HG03103 (cell line): ENCODE measurements at regions not wholly inside any gene's neighbourhood (a gene's known extent, or its start where the extent isn't known, plus 50 kb on each side); places are given as distances from the start of the nearest gene placed in this dataset.
"Not testable (repeated sequence)": the region's sequence is repeated elsewhere in the genome, so short reads cannot be mapped to it uniquely, and the experiment has no call there.

ENCODE experiments used
- ATAC-seq: cut with Tn5 transposase; IDR thresholded peaks from one replicate; pipeline ENCODE4 v1.9.1; 2021; ENCODE audit warnings: low read depth; ENCODE audit not compliant: unreplicated experiment

DNA sequence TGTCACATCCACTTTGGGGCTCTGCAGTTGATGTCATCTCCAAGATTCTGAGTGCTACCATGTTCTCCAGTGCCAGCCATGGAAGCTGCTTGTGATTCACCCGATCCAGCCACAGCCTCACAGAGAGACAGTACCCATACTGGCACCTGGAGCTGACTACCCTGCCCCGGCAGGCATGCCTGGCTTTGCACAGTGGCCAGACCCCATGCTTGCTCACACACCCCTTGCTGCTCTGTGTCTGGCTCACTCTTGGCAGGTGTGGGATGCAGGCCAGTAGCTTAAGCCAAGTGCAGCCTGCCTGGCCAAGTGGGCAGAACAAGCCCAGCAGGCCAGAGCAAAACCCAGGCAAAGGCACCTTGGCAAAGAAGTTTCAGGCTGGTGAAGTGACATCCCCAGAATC, 828.4 kb upstream of the VRK2 start:
- no peak for ATAC-seq

DNA sequence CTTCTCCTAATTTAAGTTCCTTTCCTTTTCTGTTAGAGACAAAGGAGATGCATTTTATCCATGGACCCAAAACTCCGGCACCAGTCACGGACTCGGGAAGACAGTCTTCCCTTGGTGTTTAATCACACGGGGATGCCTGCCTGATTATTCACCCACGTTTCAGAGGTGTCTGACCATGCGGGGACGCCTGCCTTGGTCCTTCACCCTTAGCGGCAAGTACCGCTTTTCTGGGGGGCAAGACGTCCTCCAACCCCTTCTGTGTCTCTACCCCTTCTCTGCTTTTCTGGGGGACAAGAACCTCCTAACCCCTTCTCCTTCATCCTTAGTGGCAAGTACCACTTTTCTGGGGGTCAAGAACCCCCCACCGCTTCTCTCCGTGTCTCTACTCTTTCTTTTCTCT, 816.9 kb upstream of the VRK2 start:
- ATAC-seq, result not testable (repeated sequence)

DNA sequence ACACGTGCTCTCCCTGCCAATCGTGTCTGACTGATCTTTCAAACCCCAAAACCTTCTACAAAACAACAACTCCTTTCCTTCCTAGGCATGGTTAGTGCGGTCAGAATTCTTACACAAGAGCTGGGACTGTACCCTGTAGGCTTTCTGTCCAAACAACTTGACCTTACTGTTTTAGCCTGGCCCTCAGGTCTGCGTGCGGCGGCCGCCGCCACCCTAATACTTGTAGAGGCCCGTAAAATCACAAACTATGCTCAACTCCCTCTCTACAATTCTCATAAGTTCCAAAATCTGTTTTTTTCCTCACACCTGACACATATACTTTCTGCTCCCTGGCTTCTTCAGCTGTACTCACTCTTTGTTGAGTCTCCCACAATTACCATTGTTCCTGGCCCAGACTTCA, 814.3 kb upstream of the VRK2 start:
- not testable (repeated sequence) for ATAC-seq

DNA sequence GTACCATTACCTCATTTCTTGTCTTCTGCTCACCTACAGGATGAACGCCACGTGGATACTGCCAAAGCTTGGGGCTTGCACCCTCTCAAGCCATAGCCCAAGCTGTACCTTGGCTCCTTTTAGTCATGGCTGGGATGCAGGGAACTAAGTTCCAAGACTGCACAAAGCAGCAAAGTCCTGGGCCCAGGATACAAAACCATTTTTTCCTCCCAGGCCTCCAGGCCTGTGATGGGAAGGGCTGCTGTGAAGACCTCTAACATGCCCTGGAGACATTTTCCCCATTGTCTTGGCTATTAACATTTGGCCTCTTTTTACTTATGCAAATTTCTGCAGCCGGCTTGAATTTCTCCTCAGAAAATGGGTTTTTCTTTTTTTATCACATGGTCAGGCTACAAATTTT, 795.1 kb upstream of the VRK2 start:
- not testable (repeated sequence) for ATAC-seq

DNA sequence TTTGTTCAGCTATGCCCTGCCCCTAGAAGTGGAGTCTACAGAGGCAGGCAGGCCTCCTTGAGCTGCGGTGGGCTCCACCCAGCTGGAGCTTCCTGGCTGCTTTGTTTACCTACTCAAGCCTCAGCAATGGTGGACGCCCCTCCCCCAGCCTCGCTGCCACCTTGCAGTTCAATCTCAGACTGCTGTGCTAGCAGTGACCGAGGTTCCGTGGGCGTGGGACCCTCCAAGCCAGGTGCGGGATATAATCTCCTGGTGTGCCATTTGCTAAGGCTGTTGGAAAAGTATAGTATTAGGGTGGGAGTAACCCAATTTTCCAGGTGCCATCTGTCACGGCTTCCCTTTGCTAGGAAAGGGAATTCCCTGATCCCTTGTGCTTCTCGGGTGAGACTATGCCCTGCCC, 770.2 kb upstream of the VRK2 start:
- not testable (repeated sequence) for ATAC-seq

DNA sequence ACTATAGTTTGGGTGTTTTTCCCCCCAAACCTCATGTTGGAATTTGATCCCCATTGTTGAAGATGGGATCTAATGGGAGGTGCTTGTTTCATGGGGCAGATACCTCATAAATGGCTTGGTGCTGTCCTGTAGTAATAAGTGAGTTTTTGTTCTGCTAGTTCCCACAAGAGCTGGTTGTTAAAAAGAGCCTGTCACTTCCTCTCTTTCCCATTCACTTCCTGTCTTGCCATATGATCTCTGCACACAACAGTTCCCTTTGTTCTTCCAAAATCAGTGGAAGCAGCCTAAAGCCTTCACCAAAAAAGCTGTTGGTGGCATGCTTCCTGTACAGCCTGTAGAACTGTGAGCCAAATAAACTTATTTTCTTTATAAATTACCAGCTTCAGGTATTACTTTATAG, 768.2 kb upstream of the VRK2 start:
- ATAC-seq, result no peak

DNA sequence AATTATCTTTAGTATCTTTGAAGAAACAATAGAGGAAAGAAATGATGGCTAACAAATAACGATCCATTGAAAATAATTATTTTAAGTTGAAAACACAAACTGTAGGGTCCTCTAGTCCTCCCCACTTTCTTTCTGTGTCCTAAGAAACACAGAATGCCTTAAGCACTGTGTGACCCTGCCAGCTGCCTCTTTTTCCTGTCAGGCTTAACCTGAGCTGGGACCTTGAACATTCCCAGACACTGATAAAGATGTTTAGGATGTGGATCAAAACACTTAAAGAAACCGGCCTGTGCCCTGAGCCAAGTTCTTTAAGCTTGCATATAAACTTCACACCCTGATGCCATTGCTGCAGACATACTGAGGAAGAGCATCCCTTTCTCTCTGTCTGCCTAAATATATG, 755.4 kb upstream of the VRK2 start:
- no peak for ATAC-seq

DNA sequence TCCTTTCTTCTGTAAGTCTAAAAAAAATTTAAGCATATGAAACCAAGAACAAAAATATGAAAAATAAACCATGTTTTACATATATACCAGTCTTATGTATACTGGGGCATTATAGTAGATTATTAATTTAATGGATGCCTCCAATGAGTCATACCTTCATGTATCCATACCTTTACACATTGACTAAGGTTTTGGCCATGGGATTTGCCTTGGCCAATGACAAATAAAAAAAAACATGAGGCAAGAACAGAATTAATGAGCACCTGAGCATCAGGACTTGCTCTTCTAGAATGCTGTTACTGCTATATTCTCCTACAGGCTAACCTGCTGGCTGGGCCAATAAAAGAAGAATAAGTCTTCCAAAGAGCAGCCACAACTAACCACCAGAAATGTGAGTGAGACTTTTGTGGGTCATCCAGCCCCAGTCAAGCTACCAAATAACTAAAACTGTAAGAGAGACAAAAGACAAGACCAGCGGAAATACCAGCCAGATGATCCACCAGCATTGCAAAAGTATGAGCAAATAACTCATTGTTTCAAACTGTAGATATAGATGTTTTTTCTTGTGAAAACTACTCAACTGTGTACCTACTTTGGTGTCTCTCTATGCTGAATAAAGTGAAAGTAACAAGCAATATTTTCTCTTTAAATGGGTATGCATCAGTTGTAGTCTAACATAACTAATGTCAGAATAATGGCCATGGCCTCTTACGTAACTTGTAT, 749.6 kb upstream of the VRK2 start:
- ATAC-seq, result no peak

DNA sequence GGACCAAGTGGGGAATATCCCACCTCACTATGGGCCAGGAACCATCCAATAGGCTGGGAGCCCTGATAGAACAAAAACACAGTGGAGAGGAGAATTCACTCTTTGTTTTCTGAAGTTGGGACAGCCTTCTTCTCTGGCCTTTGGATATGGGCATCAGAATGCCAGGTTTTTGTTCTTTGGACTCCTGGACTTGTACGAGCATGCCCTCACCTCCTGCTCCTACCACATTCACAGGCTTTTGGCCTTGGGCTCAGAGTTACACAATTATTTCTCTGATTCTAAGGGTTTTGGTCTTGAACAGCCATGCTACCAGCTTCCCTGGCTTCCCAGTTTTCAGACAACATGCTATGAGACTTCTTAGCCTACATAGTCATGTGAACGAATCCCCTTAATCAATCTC, 732.9 kb upstream of the VRK2 start:
- ATAC-seq, result no peak

DNA sequence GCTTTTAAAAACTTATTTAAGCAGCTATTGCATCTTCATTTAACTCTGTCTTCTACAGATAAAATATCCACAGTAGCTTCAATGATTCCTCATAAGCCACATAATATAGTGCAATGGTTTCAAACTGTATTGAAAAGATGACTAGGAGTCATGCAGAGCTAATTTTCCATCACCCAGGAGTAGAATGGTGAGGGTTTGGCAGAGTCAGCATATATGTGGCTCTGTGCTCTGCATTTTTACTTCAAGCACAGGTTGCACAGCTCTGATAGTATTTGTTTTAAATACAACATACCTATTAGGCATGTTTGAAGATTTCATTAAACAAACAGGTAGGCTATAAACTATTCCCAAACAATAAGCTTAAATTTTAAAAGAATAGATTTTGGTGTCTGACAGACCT, 731.9 kb upstream of the VRK2 start:
- no peak for ATAC-seq

DNA sequence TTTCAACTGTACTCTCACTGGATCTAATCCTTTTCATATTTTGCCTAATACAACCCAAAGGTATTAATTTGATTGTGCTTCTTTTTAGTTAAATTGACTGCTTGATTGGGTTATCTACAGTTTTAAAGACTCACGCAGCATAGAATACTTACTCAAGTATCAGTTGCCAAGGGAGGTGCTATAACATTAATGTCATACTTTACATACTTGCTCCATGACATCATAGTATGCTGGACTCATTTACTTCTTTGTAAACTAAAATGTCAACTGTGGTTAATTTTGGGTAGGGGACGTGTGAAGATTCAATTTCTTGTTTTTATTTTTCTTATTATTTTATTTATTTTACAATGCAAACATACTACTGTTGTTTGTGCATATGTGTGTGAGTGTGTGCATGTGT, 716.2 kb upstream of the VRK2 start:
- no peak for ATAC-seq

DNA sequence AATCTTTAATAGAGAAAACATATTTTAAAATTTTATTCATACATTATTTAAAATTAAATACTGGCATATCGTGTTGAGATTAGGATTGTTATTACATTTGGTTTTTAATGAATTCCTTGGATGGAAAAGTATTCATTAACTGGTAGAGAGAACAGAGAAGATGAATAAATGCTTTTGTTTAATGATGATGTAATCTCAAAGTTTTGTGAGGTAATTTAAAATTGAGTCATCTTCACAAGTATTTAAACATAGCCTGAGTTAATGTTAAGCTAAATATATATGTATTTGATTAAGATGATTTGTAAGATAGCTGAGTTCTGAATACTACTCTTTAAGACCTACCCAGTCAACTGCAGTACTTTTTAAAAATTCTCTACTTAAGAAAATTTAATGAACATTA, 713.4 kb upstream of the VRK2 start:
- no peak for ATAC-seq

DNA sequence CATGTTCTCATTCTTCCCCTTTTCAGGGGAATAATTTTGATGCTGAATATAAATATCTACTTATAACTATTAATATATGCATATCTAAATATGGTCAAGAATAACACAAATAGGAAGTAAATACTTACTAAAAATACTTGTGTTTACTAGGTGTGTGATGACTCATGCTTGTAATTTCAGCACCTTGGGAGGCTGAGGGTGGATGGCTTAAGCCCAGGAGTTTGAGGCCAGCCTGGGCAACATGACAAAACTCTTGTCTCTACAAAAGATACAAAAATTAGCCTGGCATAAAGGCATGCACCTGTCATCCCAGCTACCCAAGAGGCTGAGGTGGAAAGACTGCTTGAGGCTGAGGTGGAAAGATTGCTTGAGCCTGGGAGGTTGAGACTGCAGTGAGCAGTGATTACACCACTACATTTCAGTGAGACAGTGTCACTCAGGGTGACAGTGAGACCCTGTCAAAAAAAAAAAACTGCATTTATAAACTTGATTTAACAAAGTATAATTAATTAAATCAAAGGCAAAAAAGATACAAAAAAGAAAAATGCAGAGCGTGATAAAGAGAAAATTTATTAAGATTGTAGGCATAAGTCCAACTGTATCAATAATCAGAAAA, 703.1 kb upstream of the VRK2 start:
- no peak for ATAC-seq

DNA sequence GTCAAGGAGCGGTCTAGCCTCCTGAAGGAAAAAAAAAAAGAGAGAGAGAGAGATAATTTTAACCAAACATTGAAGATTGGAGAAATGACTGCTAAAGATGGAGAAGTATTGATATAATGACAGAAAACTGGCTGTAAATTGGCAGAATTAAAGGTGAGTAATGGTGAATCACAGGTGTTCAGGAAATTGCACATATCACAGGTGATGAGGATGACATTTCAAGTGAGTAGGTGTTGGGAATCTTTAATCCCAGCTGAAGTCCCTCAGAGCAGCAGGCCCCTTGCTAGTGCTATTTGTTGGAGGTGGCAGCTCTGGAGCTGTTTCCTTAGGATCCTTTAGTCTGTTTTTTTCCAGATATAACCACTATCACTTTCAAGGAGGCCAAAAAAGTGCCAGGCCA, 678.4 kb upstream of the VRK2 start:
- no peak for ATAC-seq

DNA sequence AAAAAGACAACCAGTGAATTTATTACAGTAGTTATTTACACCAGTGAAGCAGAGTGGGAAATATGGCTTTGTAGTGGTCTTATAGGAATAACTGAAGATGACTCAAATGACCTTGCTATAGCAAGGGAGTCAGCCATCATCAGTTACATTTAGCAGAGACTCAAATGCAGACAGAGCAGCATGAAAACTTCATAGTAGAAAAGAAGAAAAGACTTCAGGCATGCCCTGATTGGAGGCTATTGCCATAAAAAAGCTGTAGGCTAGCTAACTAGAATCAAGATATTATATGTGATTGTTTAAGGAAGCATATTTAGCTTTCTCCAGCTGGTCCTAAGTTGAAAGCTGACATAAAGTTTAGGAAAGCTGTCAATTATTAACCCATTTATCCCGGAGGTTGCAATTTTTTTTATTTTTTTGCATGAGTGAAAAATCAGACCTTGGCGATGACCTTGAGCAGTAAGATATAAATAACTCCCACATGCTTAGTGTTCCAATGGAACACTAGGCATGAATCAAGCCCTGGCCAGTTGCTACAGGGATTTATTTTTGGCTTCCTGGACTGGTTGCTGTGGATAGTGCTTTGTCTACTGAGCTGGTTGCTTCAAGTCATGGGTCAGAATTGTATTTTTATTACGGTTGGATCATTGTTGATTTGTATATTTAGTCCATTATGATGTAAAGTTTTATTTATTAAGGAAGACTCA, 675.6 kb upstream of the VRK2 start:
- ATAC-seq, result no peak

DNA sequence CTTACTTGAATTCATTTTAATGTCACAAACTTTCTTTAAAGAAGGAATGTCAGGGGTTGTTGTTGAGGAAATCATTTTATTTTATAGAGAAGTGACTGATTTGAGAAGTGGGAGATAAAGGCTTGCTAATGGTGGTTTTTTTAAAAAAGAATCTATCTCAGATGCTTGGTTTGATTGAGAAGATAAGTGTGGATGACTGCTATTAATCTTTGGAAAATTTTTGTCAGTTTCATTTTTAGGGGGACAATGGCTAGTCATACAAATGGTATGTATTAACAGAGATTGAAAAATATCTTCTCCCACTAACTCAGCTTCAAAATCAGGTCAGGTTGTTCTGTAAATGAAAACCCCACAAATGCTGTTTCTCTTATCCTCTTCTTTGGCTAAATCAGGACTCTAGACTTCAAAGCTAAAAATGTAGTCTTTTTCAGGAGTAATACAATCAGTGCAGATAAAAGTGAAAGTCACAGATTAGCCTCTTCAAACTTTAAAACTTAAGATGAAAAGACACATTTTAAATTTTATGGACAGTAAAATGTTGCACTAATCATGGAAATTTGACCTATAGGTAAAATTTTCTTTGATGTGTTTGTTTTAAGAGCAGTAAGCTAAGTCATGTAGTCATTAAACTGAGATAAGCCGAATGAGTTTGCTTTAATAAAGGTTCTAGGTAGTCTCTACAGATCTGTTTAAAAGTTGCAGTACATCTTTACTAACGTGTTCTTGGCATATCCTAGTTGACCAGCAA, 674.2 kb upstream of the VRK2 start:
- no peak for ATAC-seq

DNA sequence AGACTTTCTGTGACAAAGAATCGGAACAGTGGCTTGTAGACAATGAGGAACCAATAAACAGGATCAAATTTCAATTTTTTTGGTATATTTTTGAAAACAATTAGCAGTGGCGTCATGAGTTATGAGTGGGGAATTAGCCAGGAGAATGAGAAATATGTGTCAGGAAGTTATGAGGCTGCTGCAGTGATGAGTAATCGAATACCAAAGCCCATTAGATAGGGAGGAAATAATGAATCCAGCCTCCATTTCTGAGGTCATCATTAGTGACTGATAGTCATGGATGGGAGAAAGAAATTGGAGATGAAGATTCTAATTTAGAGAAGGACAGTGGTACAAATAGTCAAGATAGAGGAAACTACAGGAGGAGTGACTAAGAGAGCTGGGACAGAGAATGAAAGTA, 673.1 kb upstream of the VRK2 start:
- no peak for ATAC-seq

DNA sequence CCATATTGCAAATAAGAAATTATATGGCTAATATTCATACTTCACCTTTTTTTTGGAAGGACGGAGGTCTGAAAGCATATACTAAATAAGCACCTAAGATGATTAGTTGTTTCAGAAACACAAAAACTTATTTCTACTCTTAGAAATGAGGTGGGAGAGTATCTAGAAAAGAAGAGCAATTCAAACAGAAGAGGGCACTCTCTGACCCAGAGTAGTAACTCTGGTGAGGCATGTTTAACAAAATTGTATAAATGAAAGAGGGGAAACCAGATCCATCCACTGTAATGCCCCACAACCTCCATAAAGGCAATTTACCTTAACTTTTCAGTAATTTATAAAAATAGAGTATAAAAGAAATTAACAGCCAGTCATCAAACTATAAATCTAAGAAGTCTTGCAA, 669.6 kb upstream of the VRK2 start:
- no peak for ATAC-seq

DNA sequence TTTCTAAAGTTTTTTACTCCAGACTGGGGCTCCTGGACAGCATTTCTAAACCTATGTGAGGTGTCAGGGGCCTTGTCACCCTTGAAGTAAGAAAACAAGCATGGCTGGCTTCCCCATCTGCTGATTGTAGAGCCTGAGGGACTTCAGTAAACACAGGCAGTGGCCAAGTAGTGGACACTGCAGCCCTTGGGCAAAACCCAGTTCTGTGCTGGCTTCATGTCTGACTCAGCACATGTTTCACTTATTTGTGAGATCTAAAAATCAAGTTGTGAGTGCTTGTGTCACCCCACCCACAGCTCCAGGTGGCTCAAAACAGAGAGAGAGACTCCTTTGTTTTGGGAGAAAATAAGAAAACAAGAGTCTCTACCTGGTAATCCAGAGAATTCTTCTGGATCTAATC, 660.3 kb upstream of the VRK2 start:
- ATAC-seq, result no peak

DNA sequence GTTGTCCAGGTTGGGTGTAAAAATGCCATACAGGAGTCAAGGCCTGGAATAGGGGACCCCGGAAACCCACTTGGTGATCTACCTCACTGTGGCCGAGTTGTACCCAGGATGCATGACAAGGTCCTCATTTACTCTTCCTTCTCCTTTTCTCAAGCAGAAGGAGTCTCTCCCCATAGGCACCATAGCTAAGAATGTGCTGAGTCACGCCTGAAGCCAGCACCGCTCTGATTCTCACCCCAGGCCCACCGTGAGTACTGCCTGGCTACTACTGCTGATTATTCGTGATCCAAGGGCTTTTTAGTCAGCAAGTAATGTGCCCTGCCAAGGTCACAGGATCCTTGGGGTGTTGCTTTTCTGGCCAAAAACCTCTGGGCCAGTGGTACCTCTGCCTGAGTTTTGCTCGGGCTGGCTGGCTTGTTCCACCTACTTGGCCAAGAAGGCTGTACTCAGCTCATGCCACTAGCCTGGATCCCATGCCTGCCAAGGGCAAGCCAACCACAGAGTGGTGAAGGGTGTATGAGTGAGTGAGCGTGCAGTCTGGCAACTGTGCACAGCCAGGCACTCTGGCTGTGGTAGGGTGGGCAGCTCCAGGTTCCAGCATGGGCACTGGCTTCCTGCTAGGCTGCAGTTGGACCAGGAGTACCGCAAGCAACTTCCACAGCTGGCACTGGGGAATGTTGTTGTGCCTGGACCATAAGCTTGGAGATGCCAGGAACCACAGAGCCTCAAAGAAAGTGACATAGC, 650.1 kb upstream of the VRK2 start:
- ATAC-seq, result no peak
